CD14-positive monocyte (primary cell): ENCODE measurements at regions not wholly inside any gene's neighbourhood (a gene's known extent, or its start where the extent isn't known, plus 50 kb on each side); places are given as distances from the start of the nearest gene placed in this dataset.
A peak's percentile ranks its signal among the peaks of the same experiment; 100 is the strongest.
"Not testable (repeated sequence)": the region's sequence is repeated elsewhere in the genome, so short reads cannot be mapped to it uniquely, and the experiment has no call there.

Source experiments
- DNase-seq, 3 donors: peaks; one replicate each; pipeline ENCODE4 v3.0.0-alpha.2; 2011 to 2022
- H2AFZ ChIP-seq: 2 replicates; pipeline ENCODE4 v1.6.0; 2012; ENCODE audit warnings: mild to moderate bottlenecking, low read depth, low read length, inconsistent platforms; ENCODE audit not compliant: insufficient read depth, poor library complexity, severe bottlenecking
- H3K27ac ChIP-seq, 2 donors: 1 replicate in 1 of 2; 2 replicates in 1 of 2; pipeline ENCODE4 v1.5.1; 2012 to 2013; ENCODE audit warnings: low read length in 2 of 2, control low read depth in 1 of 2, inconsistent platforms in 1 of 2, low read depth in 1 of 2, mild to moderate bottlenecking in 1 of 2
- H3K27me3 ChIP-seq, 2 donors: one replicate each; pipeline versions ENCODE4 v1.6.0 to v1.6.1; 2011 to 2013; ENCODE audit warnings: low read length in 2 of 2; ENCODE audit not compliant: control insufficient read depth in 2 of 2, insufficient read depth in 2 of 2
- H3K36me3 ChIP-seq, 2 donors: replicated peaks in 1 of 2; 1 replicate in 1 of 2; 2 replicates in 1 of 2; pipeline versions ENCODE4 v1.5.1 to v1.6.1; 2012 to 2013; ENCODE audit warnings: low read length in 2 of 2, control low read depth in 1 of 2, inconsistent platforms in 1 of 2, mild to moderate bottlenecking in 1 of 2; ENCODE audit not compliant: insufficient read depth in 2 of 2, control insufficient read depth in 1 of 2
- H3K4me1 ChIP-seq, 2 donors: 1 replicate in 1 of 2; 2 replicates in 1 of 2; pipeline versions ENCODE4 v1.5.1 to v1.6.1; 2012 to 2013; ENCODE audit warnings: low read length in 2 of 2, control low read depth in 1 of 2, inconsistent platforms in 1 of 2, mild to moderate bottlenecking in 1 of 2, moderate library complexity in 1 of 2; ENCODE audit not compliant: insufficient read depth in 2 of 2, control insufficient read depth in 1 of 2
- H3K4me2 ChIP-seq: replicated peaks from 2 replicates; pipeline ENCODE3; 2012; ENCODE audit warnings: low read length, moderate library complexity, mild to moderate bottlenecking; ENCODE audit not compliant: poor library complexity, severe bottlenecking; ENCODE audit errors: extremely low read depth
- H3K4me3 ChIP-seq, 3 experiments: fragments of 200-600 bp in 1 of 3; sonication (generic) in 1 of 3; replicated peaks in 1 of 3; 1 replicate in 2 of 3; 2 replicates in 1 of 3; pipeline ENCODE4 v1.5.1; 2011 to 2013; ENCODE audit warnings: low read length in 3 of 3, mild to moderate bottlenecking in 3 of 3, control low read depth in 2 of 3, low read depth in 2 of 3, inconsistent platforms in 1 of 3, moderate library complexity in 1 of 3
- H3K79me2 ChIP-seq: 2 replicates; pipeline ENCODE4 v1.6.0; 2012; ENCODE audit warnings: mild to moderate bottlenecking, control low read depth, inconsistent platforms, low read length, moderate library complexity; ENCODE audit not compliant: insufficient read depth
- H3K9ac ChIP-seq: 2 replicates; pipeline ENCODE4 v1.6.0; 2017; ENCODE audit warnings: low read length, mild to moderate bottlenecking; ENCODE audit not compliant: insufficient read depth, poor library complexity, severe bottlenecking
- H3K9me3 ChIP-seq, 2 donors: replicated peaks in 1 of 2; 1 replicate in 1 of 2; 2 replicates in 1 of 2; pipeline versions ENCODE4 v1.5.1 to v1.6.1; 2012 to 2013; ENCODE audit warnings: low read length in 2 of 2, control low read depth in 1 of 2; ENCODE audit not compliant: control insufficient read depth in 1 of 2, insufficient read depth in 1 of 2
- H4K20me1 ChIP-seq: 2 replicates; pipeline ENCODE4 v1.6.0; 2012; ENCODE audit warnings: mild to moderate bottlenecking, low read length, control low read depth, moderate library complexity; ENCODE audit not compliant: insufficient read depth
- H3K27ac Mint-ChIP-seq, 7 donors: one replicate each; pipeline ENCODE4 v1.8.0; 2020; ENCODE audit warnings: mild to moderate bottlenecking in 7 of 7, mixed read lengths in 7 of 7, moderate library complexity in 6 of 7, inconsistent platforms in 2 of 7
- H3K27me3 Mint-ChIP-seq, 3 donors: one replicate each; pipeline ENCODE4 v1.8.0; 2021 to 2022; ENCODE audit warnings: low read depth in 3 of 3, mild to moderate bottlenecking in 3 of 3, mixed read lengths in 3 of 3, moderate library complexity in 3 of 3, inconsistent platforms in 1 of 3
- H3K36me3 Mint-ChIP-seq, 2 donors: one replicate each; pipeline ENCODE4 v1.8.0; 2020; ENCODE audit warnings: mixed read lengths in 2 of 2, inconsistent platforms in 1 of 2, mild to moderate bottlenecking in 1 of 2
- H3K4me1 Mint-ChIP-seq: one replicate; pipeline ENCODE4 v1.8.0; 2020; ENCODE audit warnings: mild to moderate bottlenecking, mixed read lengths
- H3K4me3 Mint-ChIP-seq, 2 donors: one replicate each; pipeline ENCODE4 v1.8.0; 2020; ENCODE audit warnings: mild to moderate bottlenecking in 2 of 2, mixed read lengths in 2 of 2, moderate library complexity in 1 of 2
- H3K9me3 Mint-ChIP-seq, 7 donors: one replicate each; pipeline ENCODE4 v1.8.0; 2020 to 2022; ENCODE audit warnings: mixed read lengths in 7 of 7, mild to moderate bottlenecking in 6 of 7, moderate library complexity in 6 of 7, inconsistent platforms in 2 of 7
- WGBS: methylation state at CpG from one replicate; pipeline ENCODE4 v1.1.5; 2013; ENCODE audit warnings: missing lambda C conversion rate; ENCODE audit not compliant: insufficient coverage; 5-methylcytosine and 5-hydroxymethylcytosine counted together
- intact Hi-C, 2 donors: fragments of 100-400 bp; cut with micrococcal nuclease; formaldehyde crosslinking; loops; one replicate each; pipeline versions ENCODE4 v1.15.0 to v1.15.1; 2023
- TF ChIP-seq, protein P1 (sequence below): fragments of 200-600 bp; IDR thresholded peaks from one replicate; pipeline ENCODE4 v1.8.0; 2022; ENCODE audit warnings: antibody characterized with exemption, mild to moderate bottlenecking

- Histone ChIP-seq H3K9me3 (no peaks in the 10 kb centered on the region), H3K4me1 (no peaks in the 10 kb centered on the region), H3K36me3 (no peaks in the 10 kb centered on the region), H4K20me1 (no peaks in the 10 kb centered on the region), H3K79me2 (no peaks in the 10 kb centered on the region), H3K27ac (no peak overlapping the region), H3K4me3 (no peak overlapping the region), H3K9ac (no peak overlapping the region), H3K27me3 (no peaks in the 10 kb centered on the region), H3K4me2 (no peak overlapping the region), H2AFZ (no peak overlapping the region)
- DNase-seq, result no peak
- Mint-ChIP-seq H3K27ac (no peak overlapping the region), H3K4me1 (no peaks in the 10 kb centered on the region), H3K9me3 (peaks cover 0 to 2% (median 0%) of the 10 kb centered on the region in 7 donors), H3K4me3 (no peak overlapping the region), H3K27me3 (peaks cover 2 to 8% (median 2%) of the 10 kb centered on the region in 3 donors), H3K36me3 (no peaks in the 10 kb centered on the region)
- TF ChIP-seq, protein P1, sequence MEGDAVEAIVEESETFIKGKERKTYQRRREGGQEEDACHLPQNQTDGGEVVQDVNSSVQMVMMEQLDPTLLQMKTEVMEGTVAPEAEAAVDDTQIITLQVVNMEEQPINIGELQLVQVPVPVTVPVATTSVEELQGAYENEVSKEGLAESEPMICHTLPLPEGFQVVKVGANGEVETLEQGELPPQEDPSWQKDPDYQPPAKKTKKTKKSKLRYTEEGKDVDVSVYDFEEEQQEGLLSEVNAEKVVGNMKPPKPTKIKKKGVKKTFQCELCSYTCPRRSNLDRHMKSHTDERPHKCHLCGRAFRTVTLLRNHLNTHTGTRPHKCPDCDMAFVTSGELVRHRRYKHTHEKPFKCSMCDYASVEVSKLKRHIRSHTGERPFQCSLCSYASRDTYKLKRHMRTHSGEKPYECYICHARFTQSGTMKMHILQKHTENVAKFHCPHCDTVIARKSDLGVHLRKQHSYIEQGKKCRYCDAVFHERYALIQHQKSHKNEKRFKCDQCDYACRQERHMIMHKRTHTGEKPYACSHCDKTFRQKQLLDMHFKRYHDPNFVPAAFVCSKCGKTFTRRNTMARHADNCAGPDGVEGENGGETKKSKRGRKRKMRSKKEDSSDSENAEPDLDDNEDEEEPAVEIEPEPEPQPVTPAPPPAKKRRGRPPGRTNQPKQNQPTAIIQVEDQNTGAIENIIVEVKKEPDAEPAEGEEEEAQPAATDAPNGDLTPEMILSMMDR, result no peak
- WGBS, result 60% methylated on average over 3 of the region's 3 CpGs
- intact Hi-C loops, result no loop called here
These were observed 105.8 kb upstream of the TRIM2 start for GRCh38 chr4:153098427-153098826.

DNA sequence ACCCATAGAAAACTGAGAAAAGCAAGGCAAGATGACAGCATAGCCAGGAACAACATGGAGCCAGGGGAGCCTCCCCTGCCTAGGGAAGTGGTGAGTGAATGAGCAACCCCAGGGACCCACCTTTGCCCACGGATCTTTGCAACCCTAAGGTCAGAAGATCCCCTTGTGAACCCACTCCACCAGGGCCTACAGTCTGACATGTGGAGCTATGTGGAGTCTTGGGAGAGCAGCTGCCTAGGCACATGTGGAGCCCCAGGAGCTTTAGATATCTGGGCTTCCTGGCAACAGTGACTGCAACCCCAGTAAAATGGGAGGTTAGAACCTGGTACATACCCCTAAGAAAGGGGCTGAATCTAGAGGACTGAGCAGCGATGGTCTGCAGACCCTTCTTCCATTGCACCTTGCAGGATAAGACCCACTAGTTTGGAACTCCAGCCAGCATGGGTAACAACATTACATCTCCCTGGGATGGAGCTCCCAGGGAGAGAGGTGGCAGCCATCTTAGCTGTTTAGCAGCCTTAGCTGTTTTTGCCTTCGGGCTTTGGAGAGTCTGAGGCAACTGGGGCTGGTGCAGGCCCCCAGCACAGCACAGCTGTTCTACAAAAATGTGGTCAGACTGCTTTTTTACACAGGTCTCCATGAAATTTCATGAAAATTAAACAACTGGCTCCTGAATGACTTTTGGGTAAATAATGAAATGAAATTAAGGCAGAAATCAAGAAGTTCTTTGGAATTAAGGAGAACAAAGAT lies 104.7 kb upstream of the TRIM2 start:
- no peak for DNase-seq
- Mint-ChIP-seq H3K27me3 (peaks cover 7 to 14% (median 8%) of the 10 kb centered on the region in 3 donors), H3K9me3 (peaks cover 0 to 2% (median 0%) of the 10 kb centered on the region in 7 donors), H3K4me3 (no peak overlapping the region), H3K4me1 (no peaks in the 10 kb centered on the region), H3K36me3 (no peaks in the 10 kb centered on the region), H3K27ac (peak overlapping the region in 1 of 7 donors; percentile 47)
- Histone ChIP-seq H2AFZ (peak overlapping the region; percentile 56), H3K27me3 (no peaks in the 10 kb centered on the region), H3K9ac (no peak overlapping the region), H3K4me2 (no peak overlapping the region), H3K9me3 (no peaks in the 10 kb centered on the region), H3K36me3 (no peaks in the 10 kb centered on the region), H3K4me1 (no peaks in the 10 kb centered on the region), H3K27ac (no peak overlapping the region), H4K20me1 (no peaks in the 10 kb centered on the region), H3K4me3 (no peak overlapping the region), H3K79me2 (no peaks in the 10 kb centered on the region)
- TF ChIP-seq, protein P1, result no peak
- WGBS, result 100% methylated on average over 2 of the region's 3 CpGs
- intact Hi-C loops, result no loop called here

- H3K4me1 ChIP-seq, H3K36me3 ChIP-seq, H4K20me1 ChIP-seq, H3K9ac ChIP-seq, H3K4me3 Mint-ChIP-seq, intact Hi-C loops, H3K4me3 ChIP-seq, H3K79me2 ChIP-seq, H3K27ac ChIP-seq, H3K27ac Mint-ChIP-seq, H3K4me2 ChIP-seq, H3K27me3 ChIP-seq, H3K36me3 Mint-ChIP-seq, H2AFZ ChIP-seq, DNase-seq, H3K9me3 ChIP-seq, H3K4me1 Mint-ChIP-seq: not testable (repeated sequence)
- 83% methylated on average over 1 of the region's 2 CpGs for WGBS
- Mint-ChIP-seq H3K27me3 (peaks cover 10 to 16% (median 11%) of the 10 kb centered on the region in 3 donors), H3K9me3 (peaks cover 2 to 16% (median 6%) of the 10 kb centered on the region in 7 donors)
These were observed 97.5 kb upstream of the TRIM2 start for GRCh38 chr4:153106736-153107135.
